Hematopoietic multipotent progenitor cell (in vitro differentiated cells): ENCODE measurements at regions not wholly inside any gene's neighbourhood (a gene's known extent, or its start where the extent isn't known, plus 50 kb on each side); places are given as distances from the start of the nearest gene placed in this dataset.
A peak's percentile ranks its signal among the peaks of the same experiment; 100 is the strongest.
"Not testable (repeated sequence)": the region's sequence is repeated elsewhere in the genome, so short reads cannot be mapped to it uniquely, and the experiment has no call there.

Source experiments
- DNase-seq, 3 donors: peaks; one replicate each; pipeline ENCODE4 v3.0.0-alpha.2; 2011 to 2015; ENCODE audit warnings: low read depth in 2 of 3, low spot score in 2 of 3

DNA sequence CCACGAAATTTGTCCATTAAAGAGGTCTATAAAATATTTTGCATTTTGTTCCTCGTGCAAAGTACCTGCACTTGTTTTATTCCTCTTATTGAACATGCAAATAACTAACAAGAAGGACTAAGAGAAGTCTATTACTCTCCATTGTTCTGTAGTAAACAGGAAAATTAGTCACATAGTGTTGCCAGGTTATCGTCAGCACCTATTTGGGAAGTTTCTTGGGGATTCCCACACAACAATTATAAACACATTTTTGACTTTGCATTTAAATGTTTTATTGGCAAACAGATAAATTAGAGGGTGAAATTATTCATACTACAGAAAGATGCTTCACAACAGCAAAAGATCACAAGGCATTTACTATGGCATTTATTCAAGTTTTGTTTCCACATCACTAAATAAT lies 174.5 kb downstream of the ZC3H11B start:
- no peak for DNase-seq

DNA sequence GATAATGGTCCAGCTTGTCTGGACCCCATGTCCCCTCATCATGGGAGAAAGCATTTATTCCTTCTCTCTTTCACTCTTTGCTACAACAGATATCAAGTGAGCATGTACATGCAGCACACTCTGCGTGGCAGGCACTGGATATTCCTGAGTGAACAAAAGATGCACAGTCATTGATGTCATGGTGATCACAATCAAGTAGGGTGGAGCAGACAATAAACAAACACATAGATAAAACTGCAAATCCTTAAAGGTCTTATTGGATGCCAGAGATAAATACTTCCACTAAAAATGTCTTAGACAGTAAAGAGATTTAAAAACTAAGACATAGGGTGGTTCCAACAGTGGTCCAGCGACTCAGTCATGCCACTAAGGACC lies 178.0 kb downstream of the ZC3H11B start:
- no peak for DNase-seq

DNA sequence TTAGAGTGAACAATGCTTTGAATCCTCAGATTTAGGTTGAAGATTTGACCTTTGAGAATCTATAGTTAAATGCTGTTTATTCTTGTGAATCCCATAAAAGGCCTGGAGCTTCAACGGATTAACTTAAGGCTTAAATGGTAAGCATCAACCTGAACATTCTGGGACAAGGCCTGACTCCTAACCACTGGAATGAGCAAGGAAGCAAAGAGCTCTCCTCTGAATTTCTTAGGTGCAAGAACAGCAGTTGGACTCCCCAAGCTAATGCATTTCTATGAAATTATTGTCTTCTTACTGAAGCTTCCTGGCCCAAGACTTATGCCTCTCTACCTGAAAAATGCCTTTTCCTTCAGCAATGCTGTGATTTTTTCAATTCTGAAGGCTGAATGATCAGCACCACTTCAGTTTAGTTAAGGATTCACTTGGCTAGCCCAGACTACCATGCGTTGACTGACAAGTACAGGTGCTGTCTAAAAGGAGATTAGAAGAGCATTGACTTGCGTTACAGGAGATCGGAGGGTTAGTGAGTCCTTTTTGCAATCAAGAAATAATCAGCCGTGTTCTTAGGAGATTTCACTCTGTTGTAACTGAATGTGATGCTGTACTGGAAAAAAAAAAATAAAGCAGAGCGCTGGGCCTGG lies 178.5 kb downstream of the ZC3H11B start:
- no peak for DNase-seq

DNA sequence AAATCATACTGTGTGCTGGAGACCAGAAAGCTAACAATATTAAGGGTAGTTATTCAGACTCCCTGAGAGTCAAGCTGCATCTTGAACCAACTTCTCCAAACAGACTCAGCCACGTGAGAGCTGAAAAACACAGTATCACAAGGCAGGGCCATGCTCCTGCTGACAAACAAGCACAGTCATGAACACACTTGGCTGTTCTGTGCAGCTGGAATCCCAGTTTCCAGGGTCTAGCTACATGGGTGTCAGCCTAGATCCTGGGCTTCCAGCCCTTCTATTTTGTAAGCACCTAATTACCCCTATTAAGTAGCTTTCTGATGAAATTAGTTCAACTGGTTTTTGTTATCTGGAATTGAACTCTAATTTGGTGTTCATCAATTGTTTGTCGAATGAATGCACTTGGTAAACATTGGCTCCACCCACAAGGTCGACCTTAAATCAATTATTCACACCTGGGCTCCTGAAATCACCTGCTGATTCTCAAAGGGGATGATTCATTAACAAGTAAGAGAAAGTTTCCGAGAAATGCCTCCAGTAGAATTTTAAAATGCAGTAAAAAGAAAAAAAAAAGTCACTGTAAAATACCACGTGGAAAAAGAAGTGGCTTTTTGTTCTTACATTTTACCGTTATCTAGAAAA lies 179.3 kb downstream of the ZC3H11B start:
- DNase-seq: no peak

DNA sequence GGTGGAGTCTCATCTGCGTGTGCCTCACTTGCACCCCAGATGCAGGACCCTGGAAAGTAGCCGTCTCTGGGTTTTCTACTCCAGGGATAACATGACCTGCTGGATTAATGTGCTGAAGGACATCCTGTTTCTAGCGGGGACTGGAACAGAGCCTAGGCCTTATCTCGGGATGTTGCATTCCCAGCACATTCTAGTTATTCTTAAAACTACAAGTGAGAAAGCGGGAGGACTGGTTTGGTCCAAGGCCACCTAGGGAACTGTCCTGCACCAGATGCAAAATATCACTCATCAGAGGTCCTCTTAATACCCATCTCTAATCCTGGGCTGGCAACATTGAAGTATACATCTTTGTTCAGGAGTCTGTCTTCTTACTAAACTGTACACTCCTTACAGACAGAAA lies 179.9 kb downstream of the ZC3H11B start:
- DNase-seq: no peak

DNA sequence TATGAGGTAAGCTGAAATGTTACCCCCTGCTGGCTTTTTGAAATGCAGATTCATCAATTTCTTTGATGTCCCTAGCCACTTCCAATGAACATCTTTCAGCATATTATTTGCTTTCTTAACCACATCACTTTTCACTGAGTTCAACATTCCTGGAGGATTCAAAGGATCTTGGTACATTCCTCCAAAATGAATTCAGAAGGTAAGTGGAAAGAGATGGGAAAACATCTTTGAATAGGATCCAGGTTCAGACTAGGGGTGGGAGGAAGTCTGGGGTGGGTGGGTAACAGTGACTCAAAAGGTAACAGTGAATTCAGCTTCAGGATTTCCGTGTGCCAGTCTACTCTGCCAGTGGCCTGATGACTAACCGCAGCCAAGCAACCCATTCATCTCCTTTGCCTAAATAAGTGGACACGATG lies 180.7 kb downstream of the ZC3H11B start:
- DNase-seq: no peak

DNA sequence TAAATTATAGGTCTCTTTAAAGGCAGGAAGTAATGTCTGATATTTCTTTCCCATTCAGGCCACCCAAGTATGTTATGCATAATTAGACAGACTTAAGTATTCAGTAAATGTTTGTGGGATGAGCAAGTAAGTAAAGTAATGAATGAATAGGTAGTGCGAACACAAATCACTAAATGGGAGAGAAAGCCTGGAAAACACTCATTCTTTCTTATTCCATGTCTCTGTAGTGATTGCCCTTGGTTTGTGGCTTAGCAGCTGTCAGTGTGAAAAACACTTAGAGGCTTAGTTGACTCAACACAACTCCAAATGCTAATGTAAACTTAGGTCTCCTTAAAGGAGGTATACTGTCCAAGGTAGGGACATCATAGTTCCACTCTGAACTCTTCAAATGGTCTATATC lies 182.5 kb downstream of the ZC3H11B start:
- no peak for DNase-seq

DNA sequence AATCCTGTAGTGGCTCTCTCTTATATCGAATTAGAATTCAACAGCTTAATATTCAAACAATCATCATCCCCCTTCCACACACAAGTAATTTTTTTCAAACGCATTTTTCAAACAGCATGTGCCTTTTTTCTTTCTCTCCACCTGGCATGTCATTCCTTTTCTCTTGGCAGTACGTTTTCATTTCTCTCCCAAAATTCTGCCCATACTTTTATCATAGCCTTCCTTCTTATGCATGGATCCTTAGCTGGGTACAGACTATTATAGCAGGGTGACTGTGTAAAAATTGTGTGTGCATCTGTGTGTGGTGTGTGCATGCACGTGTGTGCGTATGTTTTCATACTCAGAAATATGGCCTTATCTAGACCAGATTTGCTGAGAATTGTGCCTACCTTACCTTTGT lies 184.3 kb downstream of the ZC3H11B start:
- no peak for DNase-seq

DNA sequence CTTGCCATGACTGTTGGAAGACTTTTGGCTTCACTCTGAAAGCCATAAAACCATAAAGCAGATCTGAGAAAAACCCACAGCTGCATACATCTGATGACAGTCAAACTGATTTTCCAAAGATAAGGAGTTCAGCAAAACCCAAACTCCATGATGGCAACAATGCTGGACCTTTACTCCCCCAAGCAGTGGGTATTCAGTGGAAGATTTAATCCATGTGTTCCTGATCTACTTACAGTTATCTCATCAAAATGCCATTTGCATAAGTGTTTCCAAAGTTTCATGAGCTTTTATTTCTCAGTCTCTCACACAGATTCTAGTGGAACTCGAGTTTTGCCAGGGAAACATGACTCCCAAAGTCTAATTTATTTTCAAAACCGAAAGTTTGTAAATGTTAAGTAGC lies 184.9 kb downstream of the ZC3H11B start:
- DNase-seq: no peak

DNA sequence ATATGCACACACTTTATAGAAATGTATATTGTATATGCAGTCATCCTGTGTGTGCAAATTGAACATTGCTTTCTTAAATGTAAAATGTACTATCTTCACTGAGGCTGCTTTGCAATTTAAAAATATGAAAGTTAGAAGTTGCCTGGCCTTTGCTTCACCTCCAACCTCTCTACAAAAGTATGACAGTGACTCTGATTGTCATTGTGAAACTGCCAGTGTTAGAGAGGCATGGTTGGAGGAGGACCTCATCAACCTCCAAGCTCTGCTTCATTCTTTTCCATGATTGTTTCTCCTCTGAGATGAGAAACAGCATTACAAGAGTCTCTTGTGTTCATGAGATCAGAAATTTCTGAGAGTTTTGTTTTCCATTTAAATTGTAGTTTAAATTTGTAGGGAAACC lies 185.5 kb downstream of the ZC3H11B start:
- DNase-seq: no peak

DNA sequence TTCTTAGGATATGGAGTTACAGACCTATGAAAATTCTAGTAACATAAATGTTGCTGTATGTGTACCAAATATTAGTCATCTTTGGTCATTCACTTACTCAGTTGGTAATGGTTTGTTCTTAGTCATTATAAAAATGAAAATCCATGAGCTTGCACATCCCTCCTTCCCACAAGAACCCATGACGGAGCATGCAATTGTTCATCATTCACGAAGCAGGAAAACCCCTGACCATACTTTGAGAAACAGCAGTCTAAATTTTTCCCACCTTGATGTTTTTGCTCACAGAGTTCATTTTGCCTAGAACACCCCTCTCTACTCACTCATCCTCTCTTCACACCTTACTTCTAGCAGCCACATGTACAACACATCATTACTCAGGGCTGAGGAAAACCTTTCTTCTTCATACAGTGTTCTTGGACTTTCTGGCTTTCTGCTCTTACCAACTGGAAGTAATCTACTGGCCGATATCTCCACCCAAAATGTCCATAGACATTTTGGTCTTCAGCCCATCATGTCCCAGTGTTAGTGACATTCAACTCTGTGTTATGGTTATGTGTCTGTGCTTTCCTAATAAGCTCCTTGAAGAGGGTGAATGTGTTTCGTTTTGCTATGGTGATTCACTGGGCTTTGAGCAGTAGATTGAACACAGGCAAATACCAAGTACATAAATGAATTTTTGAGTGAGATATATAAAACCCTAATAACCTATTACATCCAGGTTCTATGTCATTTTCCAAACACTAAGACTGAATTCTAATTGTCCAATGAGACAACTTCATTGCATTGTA lies 189.9 kb downstream of the ZC3H11B start:
- no peak for DNase-seq

DNA sequence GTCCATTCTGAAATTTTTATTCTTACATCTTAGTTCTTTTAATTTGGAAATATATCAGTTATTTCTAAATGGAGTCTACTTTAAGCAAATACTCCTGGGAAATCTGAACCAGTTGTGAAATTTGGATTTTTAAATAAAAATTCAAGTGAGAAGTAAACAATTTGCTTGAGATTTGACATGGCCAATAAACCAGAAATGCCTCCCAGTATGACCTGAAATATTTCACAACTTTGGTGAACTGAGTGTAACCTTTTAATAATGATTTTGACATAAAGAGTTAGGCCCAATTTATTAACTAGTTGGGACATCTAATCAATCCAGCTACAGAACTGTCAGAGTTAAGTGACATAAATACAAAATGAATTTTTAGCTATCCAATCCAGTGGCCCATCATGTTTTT lies 192.0 kb downstream of the ZC3H11B start:
- no peak for DNase-seq

DNA sequence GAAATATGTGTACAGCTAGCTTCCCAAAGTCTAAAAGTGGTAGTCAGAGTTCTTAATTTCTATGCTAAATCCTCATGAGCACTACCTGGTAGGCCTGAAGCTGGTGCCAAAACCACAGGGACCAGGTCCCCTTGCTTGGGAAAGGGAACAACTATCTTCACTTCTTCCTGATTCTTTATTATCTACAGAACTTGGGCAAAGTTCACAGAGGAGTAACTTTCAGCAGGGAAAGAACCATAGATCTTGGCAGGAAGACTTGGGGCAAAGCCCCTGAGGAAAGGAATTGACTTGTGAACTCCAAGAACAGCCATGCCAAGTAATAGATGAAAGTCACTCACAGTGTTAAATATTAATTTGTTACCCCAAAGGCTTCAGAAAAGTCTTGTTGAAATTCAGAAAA lies 193.0 kb downstream of the ZC3H11B start:
- DNase-seq: no peak

DNA sequence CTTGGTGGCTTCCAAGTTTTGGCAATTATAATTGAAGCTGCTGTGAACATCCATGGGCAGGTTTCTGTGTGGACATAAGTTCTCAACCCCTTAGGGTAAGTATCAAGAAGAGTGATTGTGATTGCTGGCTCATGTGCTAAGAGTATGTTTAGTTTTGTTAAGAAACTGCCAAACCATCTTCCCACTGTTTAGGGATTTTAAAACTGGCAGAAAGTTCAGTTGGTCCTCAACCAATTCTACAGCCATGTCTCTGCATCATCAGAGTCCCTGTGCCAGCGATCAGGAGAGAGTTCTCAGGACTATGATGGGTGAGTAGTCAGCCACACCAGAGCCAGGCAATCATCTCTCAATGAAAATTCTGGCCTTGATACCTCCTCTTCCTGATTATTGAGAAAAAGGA lies 193.8 kb downstream of the ZC3H11B start:
- DNase-seq: no peak

DNA sequence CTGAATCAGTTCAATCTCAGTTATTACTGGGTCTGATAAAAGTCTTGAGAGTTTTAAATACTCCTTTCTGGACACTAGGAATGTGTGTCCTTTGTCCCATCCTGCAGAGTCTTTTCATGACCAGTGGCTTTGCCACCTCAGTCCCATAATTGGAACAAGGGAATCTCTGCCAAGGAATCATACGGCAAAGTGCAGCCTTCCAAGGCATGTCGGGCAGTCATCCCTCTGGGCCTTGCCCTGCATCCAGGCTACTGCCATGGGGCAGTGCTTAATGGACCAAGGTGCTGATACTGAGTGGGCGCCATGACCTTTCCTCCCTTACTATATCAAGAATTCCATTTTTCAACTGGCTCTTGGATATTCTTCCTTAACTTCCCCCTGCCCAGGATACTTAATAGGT lies 195.3 kb downstream of the ZC3H11B start:
- no peak for DNase-seq

DNA sequence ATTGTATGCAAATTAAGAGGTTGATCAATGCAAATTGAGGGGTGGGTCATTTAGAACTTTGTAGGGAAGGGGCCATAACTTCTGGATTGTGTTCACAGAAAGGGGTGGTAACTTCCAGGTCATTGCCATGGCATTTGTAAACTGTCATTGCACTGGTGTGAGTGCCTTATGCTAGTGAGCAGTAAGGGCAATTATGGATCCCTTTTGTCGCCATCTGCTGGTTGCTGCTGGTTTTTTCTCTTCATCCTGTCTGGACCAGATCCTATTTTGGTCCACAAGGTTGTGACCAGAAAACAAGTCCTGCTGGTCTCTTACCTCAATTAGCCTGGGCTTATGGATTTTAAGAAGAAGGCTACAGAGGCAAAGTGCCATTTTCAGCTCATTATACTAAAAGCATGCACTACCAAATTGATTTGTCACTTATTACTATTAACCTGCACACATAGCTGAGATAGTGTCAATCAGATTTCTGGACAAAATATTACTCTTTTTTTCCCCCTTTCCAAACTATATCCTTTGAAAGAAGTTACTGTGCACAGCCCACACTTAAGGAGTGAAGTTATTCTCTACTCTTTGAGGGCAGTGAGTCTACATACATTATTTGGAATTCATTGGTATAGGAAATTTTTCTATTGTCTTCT lies 196.2 kb downstream of the ZC3H11B start:
- DNase-seq: peak; percentile 10 to 57 (median 22)

DNA sequence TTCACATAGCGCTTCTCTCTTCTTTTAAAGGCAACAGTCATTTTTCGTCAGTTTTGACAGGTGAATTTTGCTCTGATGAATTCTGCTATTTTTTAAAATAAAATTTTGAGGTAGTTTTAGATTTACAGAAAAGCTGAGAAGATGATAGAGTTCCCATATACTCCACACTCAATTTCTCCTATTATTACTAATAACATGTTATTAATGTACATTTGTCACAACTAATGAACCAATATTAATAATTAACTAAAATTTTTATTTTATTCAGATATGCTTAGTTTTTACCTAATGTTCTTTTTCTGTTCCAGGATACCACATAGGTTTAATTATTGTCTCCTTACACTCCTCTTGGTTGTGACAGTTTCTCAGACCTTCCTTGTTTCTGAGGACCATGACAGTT lies 197.0 kb downstream of the ZC3H11B start:
- no peak for DNase-seq

DNA sequence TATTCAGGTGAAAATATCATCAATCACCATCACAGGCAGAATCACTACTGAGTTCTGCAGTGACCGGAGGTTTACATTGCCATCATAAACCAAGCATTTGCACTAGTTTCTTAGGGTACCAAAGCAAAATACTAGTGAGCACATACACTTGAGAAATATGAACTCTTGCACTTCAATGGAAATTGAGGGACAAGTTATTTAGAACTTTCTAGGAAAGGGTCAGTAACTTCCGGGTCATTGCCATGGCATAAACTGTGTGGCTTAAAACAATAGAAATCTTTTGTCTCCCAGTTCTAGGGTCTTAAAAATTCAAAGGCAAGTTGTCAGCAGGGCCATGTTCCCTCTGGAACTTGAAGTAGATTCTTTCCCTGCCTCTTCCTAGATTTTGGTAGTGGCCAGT lies 197.5 kb downstream of the ZC3H11B start:
- no peak for DNase-seq

DNA sequence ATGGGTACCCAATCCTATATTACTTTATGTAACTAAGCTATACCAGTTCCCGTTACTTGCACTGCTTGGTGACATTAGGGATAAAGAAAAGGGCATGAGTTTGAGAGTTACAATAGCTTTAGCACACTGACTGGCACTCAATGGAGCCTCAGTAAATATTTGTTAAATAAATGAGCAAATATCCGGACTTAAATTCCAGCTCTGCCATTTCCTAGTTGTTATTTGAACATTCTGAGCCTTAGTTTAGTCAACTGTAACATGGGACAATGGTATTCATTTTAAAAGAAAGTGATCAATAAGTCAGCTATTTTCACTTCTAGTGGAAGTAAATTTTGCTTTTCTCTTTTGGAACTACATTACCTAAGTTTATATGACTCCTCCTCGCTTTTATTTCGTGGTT lies 198.7 kb downstream of the ZC3H11B start:
- no peak for DNase-seq

DNA sequence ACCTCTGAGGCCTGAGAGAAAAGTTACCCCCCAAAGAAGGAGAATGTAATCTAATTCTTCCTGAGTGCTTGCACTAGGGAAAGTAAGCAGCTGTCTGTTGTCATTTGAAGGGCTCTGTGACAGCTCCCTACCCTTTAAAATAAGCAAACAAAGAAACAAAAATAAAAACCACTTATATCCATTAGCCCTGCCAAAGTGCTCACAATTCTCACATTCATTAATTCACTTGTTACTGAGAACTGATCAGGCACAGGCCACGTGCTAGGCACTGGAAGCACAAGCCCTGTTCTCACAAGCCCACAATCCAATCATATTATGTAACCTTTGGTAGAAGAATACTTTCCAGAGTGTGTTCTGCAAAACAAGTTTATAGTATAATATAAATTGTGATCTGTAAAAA lies 199.4 kb downstream of the ZC3H11B start:
- no peak for DNase-seq

DNA sequence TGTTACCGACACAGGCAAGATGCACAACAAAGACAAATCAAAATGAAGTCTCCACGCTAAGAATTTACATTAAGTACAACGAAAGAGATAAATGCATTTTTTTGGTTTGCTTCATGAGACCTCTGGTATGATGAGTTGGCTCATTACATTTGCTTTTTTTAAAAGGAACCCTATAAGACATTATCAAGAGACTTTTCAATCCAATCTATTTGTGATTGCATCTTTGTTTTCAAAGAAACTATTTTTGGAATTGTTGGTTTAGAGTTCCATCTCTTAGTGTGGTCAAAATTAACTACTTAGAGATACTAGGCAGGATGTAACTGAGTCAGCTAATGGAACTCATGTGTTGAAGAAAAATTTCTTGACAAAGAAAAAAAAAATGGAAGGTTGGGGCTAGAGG lies 200.1 kb downstream of the ZC3H11B start:
- DNase-seq: no peak

DNA sequence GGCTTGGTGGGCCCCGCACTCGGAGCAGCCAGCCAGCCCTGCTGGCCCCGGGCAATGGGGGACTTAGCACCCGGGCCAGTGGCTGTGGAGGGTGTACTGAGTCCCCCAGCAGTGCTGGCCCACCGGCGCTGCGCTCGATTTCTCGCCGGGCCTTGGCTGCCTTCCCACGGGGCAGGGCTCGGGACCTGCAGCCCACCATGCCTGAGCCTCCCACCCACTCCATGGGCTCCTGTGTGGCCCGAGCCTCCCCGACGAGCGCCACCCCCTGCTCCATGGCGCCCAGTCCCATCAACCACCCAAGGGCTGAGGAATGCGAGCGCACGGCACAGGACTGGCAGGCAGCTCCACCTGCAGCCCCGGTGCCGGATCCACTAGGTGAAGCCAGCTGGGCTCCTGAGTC lies 202.2 kb downstream of the ZC3H11B start:
- not testable (repeated sequence) for DNase-seq
